ENCODE measurements at regions not wholly inside any gene's neighbourhood (a gene's known extent, or its start where the extent isn't known, plus 50 kb on each side); places are given as distances from the start of the nearest gene placed in this dataset.
"Not testable (repeated sequence)": the region's sequence is repeated elsewhere in the genome, so short reads cannot be mapped to it uniquely, and the experiment has no call there.

- Histone ChIP-seq H3K9me3 (no peaks in the 10 kb centered on the region), H3K27me3 (no peaks in the 10 kb centered on the region), H3K4me1 (peaks cover 0 to 5% (median 0%) of the 10 kb centered on the region in 3 donors), H3K36me3 (no peaks in the 10 kb centered on the region), H3K27ac (no peak overlapping the region), H3K4me3 (peak overlapping the region in 1 of 4 donors; percentile 28)
- 52 to 60% methylated on average over 14 to 16 of the region's 17 CpGs for WGBS, 2 donors
- TF ChIP-seq POLR2A (IDR thresholded peaks at IDR 0.05) (no peak), CTCF (IDR thresholded peaks at IDR 0.05) (peak in 4 of 6 experiments; percentile 10 to 44 (median 26))
- intact Hi-C loops (cut with DNase I) = no loop called here
- DNase-seq = no peak
These were observed 161.0 kb downstream of the TEX36 start for GRCh38 chr10:125521721-125522680.

GRCh38 chr10:125520968-125521367, 162.0 kb downstream of the TEX36 start:
- intact Hi-C loops (cut with DNase I) = no loop called here
- WGBS, 2 donors = 79 to 94% methylated on average over 3 of the region's 3 CpGs
- H3K9me3 ChIP-seq = no peaks in the 10 kb centered on the region
- H3K27me3 ChIP-seq = no peaks in the 10 kb centered on the region
- peaks cover 0 to 5% (median 0%) of the 10 kb centered on the region in 3 donors for H3K4me1 ChIP-seq
- no peak overlapping the region for H3K27ac ChIP-seq
- no peak overlapping the region for H3K4me3 ChIP-seq
- no peak for DNase-seq
- H3K36me3 ChIP-seq = no peaks in the 10 kb centered on the region
- TF ChIP-seq CTCF (IDR thresholded peaks at IDR 0.05) (no peak), POLR2A (IDR thresholded peaks at IDR 0.05) (no peak)

- H3K27me3 ChIP-seq; DNase-seq; H3K36me3 ChIP-seq; H3K4me3 ChIP-seq; intact Hi-C loops (cut with DNase I); H3K9me3 ChIP-seq; H3K27ac ChIP-seq; H3K4me1 ChIP-seq: not testable (repeated sequence)
- WGBS, 2 donors = 93% methylated on average over 3 to 4 of the region's 27 CpGs
These were observed 164.6 kb downstream of the TEX36 start for GRCh38 chr10:125518397-125518796.

DNA sequence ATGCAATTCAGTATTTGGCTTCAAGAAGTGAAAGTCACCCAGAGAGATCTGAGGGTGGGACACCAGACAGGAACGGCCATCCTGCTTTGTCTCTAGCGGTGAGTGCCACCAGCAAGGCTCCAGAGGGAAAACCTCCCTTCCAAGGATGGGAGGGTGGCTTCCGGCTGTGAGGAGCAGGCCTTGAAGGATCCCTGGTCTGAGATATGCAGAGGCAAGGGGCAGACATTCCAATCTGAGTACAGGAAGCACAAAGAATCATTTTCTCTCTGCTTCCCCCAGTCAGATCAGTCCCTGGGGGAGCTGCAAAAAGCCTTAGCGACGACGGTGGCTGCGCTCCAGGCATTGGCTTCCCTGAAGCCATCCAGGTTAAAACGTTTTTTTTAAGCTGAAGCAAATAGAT, 167.4 kb downstream of the TEX36 start:
- H3K27ac ChIP-seq = no peak overlapping the region
- peaks cover 0 to 22% (median 0%) of the 10 kb centered on the region in 4 donors for H3K27me3 ChIP-seq
- DNase-seq = no peak
- no peaks in the 10 kb centered on the region for H3K36me3 ChIP-seq
- no peaks in the 10 kb centered on the region for H3K9me3 ChIP-seq
- TF ChIP-seq POLR2A (IDR thresholded peaks at IDR 0.05) = no peak
- intact Hi-C loops (cut with DNase I) = no loop called here
- no peak overlapping the region for H3K4me3 ChIP-seq
- H3K4me1 ChIP-seq = no peaks in the 10 kb centered on the region
- WGBS, 2 donors = 69 to 72% methylated on average over 5 to 8 of the region's 8 CpGs

DNA sequence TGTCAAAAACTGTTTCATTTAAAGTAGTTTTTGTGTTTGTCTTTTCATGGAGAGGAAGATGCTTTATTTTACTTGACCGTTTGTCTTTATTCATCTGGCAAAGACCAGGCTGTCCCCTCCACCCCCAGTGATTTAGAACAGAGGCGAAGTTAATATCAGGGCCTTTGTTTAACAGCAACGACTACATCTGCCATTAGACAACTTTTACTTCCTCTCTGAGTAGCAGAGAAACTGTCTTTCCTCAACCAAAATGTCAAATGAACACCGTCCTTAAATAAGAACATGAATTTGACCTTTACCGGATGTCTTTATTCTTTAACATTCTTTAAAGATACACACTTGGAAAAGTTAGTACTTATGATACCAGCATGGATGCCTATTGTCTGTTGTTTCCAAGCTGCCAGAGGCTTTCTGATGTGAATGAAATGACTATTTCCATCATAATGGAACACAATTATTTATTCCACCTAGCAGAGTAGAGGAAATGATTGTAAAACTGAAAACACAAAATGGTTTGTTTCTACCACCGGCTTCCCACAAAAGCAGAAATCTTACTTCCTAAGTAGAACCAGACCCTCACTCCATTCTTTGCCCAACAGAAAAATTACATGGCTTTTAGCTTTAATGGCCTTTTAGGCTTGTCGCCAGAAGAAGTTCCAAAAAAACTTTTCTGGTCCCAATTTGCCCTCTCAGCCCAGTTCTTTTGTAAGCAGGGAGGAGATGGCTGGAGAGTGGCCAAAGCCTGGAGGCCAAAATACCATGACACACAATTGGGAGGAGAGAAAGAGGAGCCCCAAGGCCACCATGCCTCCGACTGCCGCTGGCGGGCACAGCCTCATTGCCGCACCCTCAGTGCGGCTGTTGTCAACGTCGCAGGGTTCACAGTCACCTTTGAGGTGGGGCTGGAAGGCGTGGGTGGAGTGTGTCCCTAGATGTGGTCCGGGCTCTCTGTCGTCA, 168.5 kb downstream of the TEX36 start:
- Histone ChIP-seq H3K27me3 (peaks cover 0 to 22% (median 0%) of the 10 kb centered on the region in 4 donors), H3K4me3 (no peak overlapping the region), H3K9me3 (no peaks in the 10 kb centered on the region), H3K36me3 (no peaks in the 10 kb centered on the region), H3K4me1 (no peaks in the 10 kb centered on the region), H3K27ac (no peak overlapping the region)
- intact Hi-C loops (cut with DNase I) = no loop called here
- 53 to 70% methylated on average over 17 of the region's 17 CpGs for WGBS, 2 donors
- no peak for TF ChIP-seq CTCF (IDR thresholded peaks at IDR 0.05)
- TF ChIP-seq POLR2A (IDR thresholded peaks at IDR 0.05) = no peak
- DNase-seq = no peak

All from esophagus squamous epithelium (tissue), 5 donors.